ENCODE measurements at regions not wholly inside any gene's neighbourhood (a gene's known extent, or its start where the extent isn't known, plus 50 kb on each side); places are given as distances from the start of the nearest gene placed in this dataset.

DNA sequence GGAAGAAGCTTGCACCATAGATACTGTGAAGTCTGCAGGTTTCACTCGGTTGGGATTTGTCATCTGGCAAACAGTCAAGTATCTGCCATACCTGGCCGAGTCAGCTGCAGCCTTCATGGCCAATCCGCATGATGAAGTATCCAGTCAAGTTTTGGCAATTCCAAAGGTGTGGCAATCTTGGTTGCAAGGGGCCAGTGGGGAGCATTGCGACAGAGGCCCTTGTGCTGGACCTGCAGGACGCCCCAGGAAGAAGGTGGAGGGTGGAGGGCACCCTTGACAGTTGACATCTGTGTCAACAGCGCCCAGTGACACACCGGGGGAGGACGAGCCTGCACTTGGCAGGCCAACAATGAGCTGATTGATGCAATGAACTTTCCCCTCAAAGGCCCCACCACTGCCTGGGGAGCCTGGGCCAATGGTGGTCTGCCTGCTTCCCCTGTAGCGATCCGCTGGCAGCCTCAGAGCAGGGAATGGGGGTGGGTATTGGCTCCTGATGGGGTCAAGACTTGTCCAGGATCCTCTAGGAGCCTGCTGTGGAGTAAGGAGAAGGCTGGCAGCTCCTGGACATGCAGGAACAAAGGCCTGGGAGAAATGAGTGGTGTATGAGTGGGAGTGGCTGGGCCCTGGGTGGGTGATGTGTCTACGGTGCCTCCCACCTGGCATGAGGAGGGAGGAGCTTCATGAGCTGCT lies 122.8 kb upstream of the PITX1 start:
- H3K4me2 ChIP-seq (ENCODE audit: low read depth, low read length, poor library complexity, severe bottlenecking), result no peak overlapping the region
- no peak overlapping the region for H2AFZ ChIP-seq (ENCODE audit: low read length)
- H3K9ac ChIP-seq (ENCODE audit: low read depth, low read length, poor library complexity, severe bottlenecking), result no peak overlapping the region
- no peak overlapping the region for H3K4me3 ChIP-seq (ENCODE audit: low read length, poor library complexity, severe bottlenecking)
- no peaks in the 10 kb centered on the region; the same call in 1 of the 2 replicates for H3K9me3 ChIP-seq (ENCODE audit: insufficient read depth, low read depth, low read length)
- H3K36me3 ChIP-seq (ENCODE audit: insufficient read depth, low read length), result no peaks in the 10 kb centered on the region
- TF ChIP-seq EZH2phosphoT487 (IDR thresholded peaks at IDR 0.05; ENCODE audit: borderline replicate concordance), result no peak
- TF ChIP-seq, protein P1, sequence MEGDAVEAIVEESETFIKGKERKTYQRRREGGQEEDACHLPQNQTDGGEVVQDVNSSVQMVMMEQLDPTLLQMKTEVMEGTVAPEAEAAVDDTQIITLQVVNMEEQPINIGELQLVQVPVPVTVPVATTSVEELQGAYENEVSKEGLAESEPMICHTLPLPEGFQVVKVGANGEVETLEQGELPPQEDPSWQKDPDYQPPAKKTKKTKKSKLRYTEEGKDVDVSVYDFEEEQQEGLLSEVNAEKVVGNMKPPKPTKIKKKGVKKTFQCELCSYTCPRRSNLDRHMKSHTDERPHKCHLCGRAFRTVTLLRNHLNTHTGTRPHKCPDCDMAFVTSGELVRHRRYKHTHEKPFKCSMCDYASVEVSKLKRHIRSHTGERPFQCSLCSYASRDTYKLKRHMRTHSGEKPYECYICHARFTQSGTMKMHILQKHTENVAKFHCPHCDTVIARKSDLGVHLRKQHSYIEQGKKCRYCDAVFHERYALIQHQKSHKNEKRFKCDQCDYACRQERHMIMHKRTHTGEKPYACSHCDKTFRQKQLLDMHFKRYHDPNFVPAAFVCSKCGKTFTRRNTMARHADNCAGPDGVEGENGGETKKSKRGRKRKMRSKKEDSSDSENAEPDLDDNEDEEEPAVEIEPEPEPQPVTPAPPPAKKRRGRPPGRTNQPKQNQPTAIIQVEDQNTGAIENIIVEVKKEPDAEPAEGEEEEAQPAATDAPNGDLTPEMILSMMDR (conservative IDR thresholded peaks at IDR 0.05; ENCODE audit: low read length), result no peak
- H3K9me2 ChIP-seq (replicated peaks; ENCODE audit: low read depth, low read length), result no peaks in the 10 kb centered on the region
- H3F3A ChIP-seq (ENCODE audit: low read depth), result no peaks in the 10 kb centered on the region
- H4K20me1 ChIP-seq (ENCODE audit: insufficient read depth, low read length, poor library complexity, severe bottlenecking), result no peaks in the 10 kb centered on the region
- H3K4me1 ChIP-seq (ENCODE audit: insufficient read depth, low read length, poor library complexity, severe bottlenecking), result no peaks in the 10 kb centered on the region
- no peaks in the 10 kb centered on the region for H3K79me2 ChIP-seq (ENCODE audit: insufficient read depth, low read length)
- no peaks in the 10 kb centered on the region for H3K27me3 ChIP-seq (ENCODE audit: insufficient read depth, low read length, poor library complexity, severe bottlenecking)

DNA sequence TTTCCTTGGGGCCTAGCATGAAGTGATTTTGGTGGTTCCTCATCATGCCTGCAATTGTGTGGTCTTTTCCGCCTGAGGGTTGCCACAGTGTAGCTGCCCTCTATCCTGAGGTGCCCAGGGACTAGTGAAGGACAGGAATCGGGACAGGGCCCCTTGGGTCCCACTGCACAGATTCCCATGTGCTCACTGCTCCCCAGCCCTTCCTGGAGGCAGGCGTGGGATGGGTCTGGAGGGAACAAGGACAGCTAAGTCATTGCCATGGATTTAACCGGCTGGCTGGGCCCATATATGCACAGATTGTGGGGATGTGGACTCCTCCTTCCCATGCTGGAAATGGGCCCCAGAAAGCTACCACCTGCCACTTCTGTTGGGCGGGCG lies 122.3 kb upstream of the PITX1 start:
- H3K4me1 ChIP-seq (ENCODE audit: insufficient read depth, low read length, poor library complexity, severe bottlenecking), result no peaks in the 10 kb centered on the region

DNA sequence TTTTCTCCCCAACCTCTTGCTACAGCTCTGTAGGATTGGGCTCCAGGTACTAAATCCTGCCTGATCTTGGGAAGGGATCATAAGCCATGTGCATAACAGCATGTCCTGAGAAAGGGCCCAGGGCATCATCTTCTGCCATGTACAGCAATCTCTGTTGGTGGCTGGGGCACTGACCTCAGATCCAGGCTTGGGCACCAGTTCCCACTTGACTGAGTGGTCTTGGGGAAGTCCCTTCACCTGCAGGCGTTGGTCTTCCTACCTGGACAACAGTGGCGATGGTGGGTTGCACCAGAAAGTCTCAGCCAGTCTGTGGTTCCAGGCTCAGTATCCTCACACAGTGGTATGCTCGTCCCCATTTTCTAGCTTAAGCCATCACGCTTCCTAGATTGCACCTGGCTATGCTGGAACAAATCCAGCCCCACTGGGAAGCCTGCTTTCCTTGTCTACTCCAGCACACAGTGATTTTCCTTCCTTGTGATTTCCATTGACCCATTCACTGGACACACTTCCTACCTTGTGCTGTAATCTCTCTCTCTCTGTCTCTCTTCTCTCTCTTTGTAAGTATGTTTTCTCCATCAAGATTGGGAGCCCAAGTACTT lies 121.7 kb upstream of the PITX1 start:
- H3K36me3 ChIP-seq (ENCODE audit: insufficient read depth, low read length), result no peaks in the 10 kb centered on the region
- no peaks in the 10 kb centered on the region for H3K27me3 ChIP-seq (ENCODE audit: insufficient read depth, low read length, poor library complexity, severe bottlenecking)
- no peaks in the 10 kb centered on the region; the same call in 1 of the 2 replicates for H3K9me3 ChIP-seq (ENCODE audit: insufficient read depth, low read depth, low read length)
- H3K4me3 ChIP-seq (ENCODE audit: low read length, poor library complexity, severe bottlenecking), result no peak overlapping the region
- no peak overlapping the region for H3K9ac ChIP-seq (ENCODE audit: low read depth, low read length, poor library complexity, severe bottlenecking)
- H3K9me2 ChIP-seq (replicated peaks; ENCODE audit: low read depth, low read length), result no peaks in the 10 kb centered on the region
- no peak overlapping the region for H3K4me2 ChIP-seq (ENCODE audit: low read depth, low read length, poor library complexity, severe bottlenecking)
- H2AFZ ChIP-seq (ENCODE audit: low read length), result no peak overlapping the region
- H3K79me2 ChIP-seq (ENCODE audit: insufficient read depth, low read length), result no peaks in the 10 kb centered on the region
- H3F3A ChIP-seq (ENCODE audit: low read depth), result no peaks in the 10 kb centered on the region
- no peaks in the 10 kb centered on the region for H3K4me1 ChIP-seq (ENCODE audit: insufficient read depth, low read length, poor library complexity, severe bottlenecking)
- no peaks in the 10 kb centered on the region for H4K20me1 ChIP-seq (ENCODE audit: insufficient read depth, low read length, poor library complexity, severe bottlenecking)
- TF ChIP-seq, protein P1 (conservative IDR thresholded peaks at IDR 0.05; ENCODE audit: low read length), result no peak
- TF ChIP-seq EZH2phosphoT487 (IDR thresholded peaks at IDR 0.05; ENCODE audit: borderline replicate concordance), result no peak

More for the DNA sequence above, 122.3 kb upstream of the PITX1 start:
- Histone ChIP-seq H3K9me2 (replicated peaks; ENCODE audit: low read depth, low read length) (no peaks in the 10 kb centered on the region), H2AFZ (ENCODE audit: low read length) (no peak overlapping the region), H3K36me3 (ENCODE audit: insufficient read depth, low read length) (no peaks in the 10 kb centered on the region), H3K9ac (ENCODE audit: low read depth, low read length, poor library complexity, severe bottlenecking) (no peak overlapping the region), H3K27me3 (ENCODE audit: insufficient read depth, low read length, poor library complexity, severe bottlenecking) (no peaks in the 10 kb centered on the region), H3K4me3 (ENCODE audit: low read length, poor library complexity, severe bottlenecking) (no peak overlapping the region), H4K20me1 (ENCODE audit: insufficient read depth, low read length, poor library complexity, severe bottlenecking) (no peaks in the 10 kb centered on the region), H3K4me2 (ENCODE audit: low read depth, low read length, poor library complexity, severe bottlenecking) (no peak overlapping the region), H3F3A (ENCODE audit: low read depth) (no peaks in the 10 kb centered on the region), H3K79me2 (ENCODE audit: insufficient read depth, low read length) (no peaks in the 10 kb centered on the region), H3K9me3 (ENCODE audit: insufficient read depth, low read depth, low read length) (no peaks in the 10 kb centered on the region; the same call in 1 of the 2 replicates)
- TF ChIP-seq, protein P1 (conservative IDR thresholded peaks at IDR 0.05; ENCODE audit: low read length), result no peak
- TF ChIP-seq EZH2phosphoT487 (IDR thresholded peaks at IDR 0.05; ENCODE audit: borderline replicate concordance), result no peak
